PC-3 (cell line): ENCODE measurements at regions not wholly inside any gene's neighbourhood (a gene's known extent, or its start where the extent isn't known, plus 50 kb on each side); places are given as distances from the start of the nearest gene placed in this dataset.

ENCODE experiments used
- ATAC-seq: fragments of 200-7000 bp; cut with Tn5 transposase; 2 replicates; pipeline ENCODE4 v1.9.1; 2020; ENCODE audit warnings: mild to moderate bottlenecking, moderate library complexity
- BruUV-seq: library from RNA; stranded (reverse); fragments of 400-500 nt; replicated peaks from 2 replicates; lab custom pipeline; 2021; lab: Mats Ljungman, UMichigan
- CTCF ChIA-PET: fragments of 300-600 bp; sonication (Branson Sonifier 250); formaldehyde crosslinking; loops from one replicate; lab custom pipeline; 2022; ENCODE audit warnings: antibody characterized with exemption; lab: Charles Lee
- POLR2A ChIA-PET: fragments of 300-600 bp; sonication (Branson Sonifier 250); formaldehyde crosslinking; loops from one replicate; lab custom pipeline; 2022; ENCODE audit warnings: antibody characterized with exemption; ENCODE audit not compliant: unreplicated experiment; lab: Charles Lee
- DNase-seq: peaks from one replicate; pipeline ENCODE4 v3.0.0-alpha.2; 2015
- H2AFZ ChIP-seq: fragments of 300-600 bp; sonication (generic); 2 replicates; pipeline ENCODE4 v1.6.0; 2016; ENCODE audit warnings: antibody characterized with exemption, low read length
- H3F3A ChIP-seq: fragments of 300-600 bp; sonication (generic); one replicate; pipeline ENCODE4 v1.6.0; 2017; ENCODE audit warnings: antibody characterized with exemption, low read length, control low read depth, mild to moderate bottlenecking; ENCODE audit not compliant: unreplicated experiment
- H3K27ac ChIP-seq: fragments of 300-600 bp; sonication (generic); 2 replicates; pipeline ENCODE4 v1.5.1; 2016; ENCODE audit warnings: mild to moderate bottlenecking, low read length
- H3K27me3 ChIP-seq: fragments of 300-600 bp; sonication (generic); 2 replicates; pipeline ENCODE4 v1.6.1; 2016; ENCODE audit warnings: low read length, mixed read lengths
- H3K36me3 ChIP-seq: fragments of 300-600 bp; sonication (generic); 2 replicates; pipeline ENCODE4 v1.6.1; 2016; ENCODE audit warnings: low read depth, mixed run types, low read length, mixed read lengths
- H3K4me1 ChIP-seq: fragments of 300-600 bp; sonication (generic); 2 replicates; pipeline ENCODE4 v1.5.1; 2016; ENCODE audit warnings: low read length; ENCODE audit not compliant: insufficient read depth
- H3K4me2 ChIP-seq: fragments of 300-600 bp; sonication (generic); 2 replicates; pipeline ENCODE4 v1.6.0; 2016; ENCODE audit warnings: low read length
- H3K4me3 ChIP-seq: fragments of 300-600 bp; sonication (generic); 2 replicates; pipeline ENCODE4 v1.5.1; 2016; ENCODE audit warnings: mild to moderate bottlenecking, low read length, mixed read lengths
- H3K79me2 ChIP-seq: fragments of 300-600 bp; sonication (generic); 2 replicates; pipeline ENCODE4 v1.6.1; 2017; ENCODE audit warnings: low read length, mixed read lengths
- H3K9ac ChIP-seq: fragments of 300-600 bp; sonication (generic); 2 replicates; pipeline ENCODE4 v1.6.0; 2016; ENCODE audit warnings: mild to moderate bottlenecking, low read length
- H3K9me2 ChIP-seq: fragments of 300-600 bp; sonication (generic); replicated peaks from 2 replicates; pipeline ENCODE4 v1.6.1; 2016; ENCODE audit warnings: mixed run types, low read length, mixed read lengths
- H3K9me3 ChIP-seq: fragments of 300-600 bp; sonication (generic); 2 replicates; pipeline ENCODE4 v1.6.1; 2016; ENCODE audit warnings: low read length, mixed read lengths
- H4K20me1 ChIP-seq: fragments of 300-600 bp; sonication (generic); 2 replicates; pipeline ENCODE4 v1.6.1; 2016; ENCODE audit warnings: low read length, mixed read lengths
- CTCF ChIP-seq: fragments of 300-600 bp; sonication (generic); conservative IDR thresholded peaks from 2 replicates; pipeline ENCODE4 v1.5.1; 2017; ENCODE audit warnings: antibody characterized with exemption, low read depth, mild to moderate bottlenecking, low read length
- EZH2 ChIP-seq: fragments of 300-600 bp; sonication (generic); IDR thresholded peaks from one replicate; pipeline ENCODE4 v1.6.1; 2017; ENCODE audit warnings: antibody characterized with exemption, mild to moderate bottlenecking, low read length; ENCODE audit not compliant: unreplicated experiment
- EZH2phosphoT487 ChIP-seq: fragments of 300-600 bp; sonication (generic); IDR thresholded peaks from 2 replicates; pipeline ENCODE4 v1.6.1; 2018; ENCODE audit warnings: mild to moderate bottlenecking, antibody characterized with exemption, low read length, borderline replicate concordance
- intact Hi-C: fragments of 100-400 bp; cut with micrococcal nuclease; formaldehyde crosslinking; loops from 2 replicates; pipeline ENCODE4 v1.9.0; 2023

- H3K27ac ChIP-seq = no peak overlapping the region
- H3K4me2 ChIP-seq = no peak overlapping the region
- H3F3A ChIP-seq = no peaks in the 10 kb centered on the region
- ATAC-seq (no peak), DNase-seq (no peak)
- H3K9me3 ChIP-seq = no peaks in the 10 kb centered on the region
- TF ChIP-seq CTCF (no peak), EZH2 (no peak), EZH2phosphoT487 (no peak)
- BruUV-seq = no TSS peak
- CTCF ChIA-PET = no interaction called here
- intact Hi-C loops = no loop called here
- H3K4me3 ChIP-seq = no peak overlapping the region
- no peaks in the 10 kb centered on the region for H4K20me1 ChIP-seq
- no peaks in the 10 kb centered on the region for H3K79me2 ChIP-seq
- H3K36me3 ChIP-seq = no peaks in the 10 kb centered on the region
- no peaks in the 10 kb centered on the region for H3K27me3 ChIP-seq
- H2AFZ ChIP-seq = no peak overlapping the region
- H3K9me2 ChIP-seq = no peaks in the 10 kb centered on the region
- POLR2A ChIA-PET = no interaction called here
- H3K9ac ChIP-seq = no peak overlapping the region
- no peaks in the 10 kb centered on the region for H3K4me1 ChIP-seq
Observed at GRCh38 chr11:23403210-23404185, 543.2 kb upstream of the CCDC179 start.

GRCh38 chr11:23404225-23405160 lies 544.2 kb upstream of the CCDC179 start:
- DNase-seq (no peak), ATAC-seq (no peak)
- H3K9me3 ChIP-seq = no peaks in the 10 kb centered on the region
- no TSS peak for BruUV-seq
- no peaks in the 10 kb centered on the region for H4K20me1 ChIP-seq
- no peaks in the 10 kb centered on the region for H3K36me3 ChIP-seq
- intact Hi-C loops = no loop called here
- ChIA-PET POLR2A (no interaction called here), CTCF (no interaction called here)
- H3K27ac ChIP-seq = no peak overlapping the region
- no peak overlapping the region for H3K4me2 ChIP-seq
- no peak overlapping the region for H3K9ac ChIP-seq
- H3K9me2 ChIP-seq = no peaks in the 10 kb centered on the region
- no peaks in the 10 kb centered on the region for H3K4me1 ChIP-seq
- no peaks in the 10 kb centered on the region for H3K79me2 ChIP-seq
- no peak for TF ChIP-seq CTCF
- TF ChIP-seq EZH2 = no peak
- TF ChIP-seq EZH2phosphoT487 = no peak
- no peaks in the 10 kb centered on the region for H3F3A ChIP-seq
- H2AFZ ChIP-seq = no peak overlapping the region
- H3K27me3 ChIP-seq = no peaks in the 10 kb centered on the region
- H3K4me3 ChIP-seq = no peak overlapping the region
